ENCODE measurements at regions not wholly inside any gene's neighbourhood (a gene's known extent, or its start where the extent isn't known, plus 50 kb on each side); places are given as distances from the start of the nearest gene placed in this dataset.

- TF ChIP-seq CTCF (IDR thresholded peaks at IDR 0.05; ENCODE audit: insufficient read depth, low read length, poor library complexity, severe bottlenecking), result no peak
- no peaks in the 10 kb centered on the region for H3K27me3 ChIP-seq (replicated peaks; ENCODE audit: control insufficient read depth, insufficient read depth, low read length)
Measured at GRCh38 chr20:21781446-21782075, 76.1 kb downstream of the PAX1 start.

GRCh38 chr20:21780528-21780927 is 75.1 kb downstream of the PAX1 start:
- no peak for DNase-seq (ENCODE audit: extremely low read depth, insufficient read length)
- TF ChIP-seq CTCF (IDR thresholded peaks at IDR 0.05; ENCODE audit: insufficient read depth, low read length, poor library complexity, severe bottlenecking), result no peak
- H3K4me3 ChIP-seq (replicated peaks; ENCODE audit: low read depth, low read length), result no peak overlapping the region
- H3K27me3 ChIP-seq (replicated peaks; ENCODE audit: control insufficient read depth, insufficient read depth, low read length), result no peaks in the 10 kb centered on the region
- no peaks in the 10 kb centered on the region for H3K36me3 ChIP-seq (ENCODE audit: control insufficient read depth, insufficient read depth, low read length)

More at GRCh38 chr20:21781446-21782075, 76.1 kb downstream of the PAX1 start:
- DNase-seq (ENCODE audit: extremely low read depth, insufficient read length), result no peak
- no peak overlapping the region for H3K4me3 ChIP-seq (replicated peaks; ENCODE audit: low read depth, low read length)
- H3K36me3 ChIP-seq (ENCODE audit: control insufficient read depth, insufficient read depth, low read length), result no peaks in the 10 kb centered on the region

Data from GM06990 (cell line).